HG02852 (cell line): ENCODE measurements at regions not wholly inside any gene's neighbourhood (a gene's known extent, or its start where the extent isn't known, plus 50 kb on each side); places are given as distances from the start of the nearest gene placed in this dataset.
A peak's percentile ranks its signal among the peaks of the same experiment; 100 is the strongest.

Source experiments
- ATAC-seq: cut with Tn5 transposase; IDR thresholded peaks from one replicate; pipeline ENCODE4 v1.9.1; 2021; ENCODE audit warnings: mild to moderate bottlenecking, moderate library complexity; ENCODE audit not compliant: unreplicated experiment

- peak; percentile 51 for ATAC-seq
Observed at GRCh38 chr5:115414406-115415142, 118.1 kb upstream of the CCDC112 start.

GRCh38 chr5:115413651-115414050 is 117.2 kb upstream of the CCDC112 start:
- no peak for ATAC-seq

GRCh38 chr5:115409094-115409493 is 112.6 kb upstream of the CCDC112 start:
- no peak for ATAC-seq

GRCh38 chr5:115402822-115403577 is 106.5 kb upstream of the CCDC112 start:
- ATAC-seq: no peak

GRCh38 chr5:115402092-115402491 is 105.6 kb upstream of the CCDC112 start:
- ATAC-seq: no peak

- ATAC-seq: no peak
Observed at GRCh38 chr5:115398719-115399118, 102.3 kb upstream of the CCDC112 start.

- ATAC-seq: no peak
Observed at GRCh38 chr5:115396688-115397087, 100.2 kb upstream of the CCDC112 start.

- ATAC-seq: no peak
Observed at GRCh38 chr5:115396081-115396480, 99.6 kb upstream of the CCDC112 start.

- no peak for ATAC-seq
Observed at GRCh38 chr5:115394531-115394930, 98.1 kb upstream of the CCDC112 start.

GRCh38 chr5:115393239-115393638 is 96.8 kb upstream of the CCDC112 start:
- no peak for ATAC-seq

- no peak for ATAC-seq
Observed at GRCh38 chr5:115392611-115393010, 96.2 kb upstream of the CCDC112 start.

- no peak for ATAC-seq
Observed at GRCh38 chr5:115391780-115392179, 95.3 kb upstream of the CCDC112 start.

- ATAC-seq: no peak
Observed at GRCh38 chr5:115389799-115390382, 93.4 kb upstream of the CCDC112 start.

GRCh38 chr5:115389034-115389798 is 92.8 kb upstream of the CCDC112 start:
- ATAC-seq: no peak

GRCh38 chr5:115388240-115388639 is 91.8 kb upstream of the CCDC112 start:
- ATAC-seq: no peak

- ATAC-seq: no peak
Observed at GRCh38 chr5:115387816-115388215, 91.4 kb upstream of the CCDC112 start.

GRCh38 chr5:115386657-115387056 is 90.2 kb upstream of the CCDC112 start:
- no peak for ATAC-seq

GRCh38 chr5:115384587-115385375 is 88.3 kb upstream of the CCDC112 start:
- ATAC-seq: no peak

- ATAC-seq: no peak
Observed at GRCh38 chr5:115382989-115383388, 86.5 kb upstream of the CCDC112 start.

GRCh38 chr5:115381911-115382662 is 85.6 kb upstream of the CCDC112 start:
- no peak for ATAC-seq
